ENCODE measurements at regions not wholly inside any gene's neighbourhood (a gene's known extent, or its start where the extent isn't known, plus 50 kb on each side); places are given as distances from the start of the nearest gene placed in this dataset.

DNA sequence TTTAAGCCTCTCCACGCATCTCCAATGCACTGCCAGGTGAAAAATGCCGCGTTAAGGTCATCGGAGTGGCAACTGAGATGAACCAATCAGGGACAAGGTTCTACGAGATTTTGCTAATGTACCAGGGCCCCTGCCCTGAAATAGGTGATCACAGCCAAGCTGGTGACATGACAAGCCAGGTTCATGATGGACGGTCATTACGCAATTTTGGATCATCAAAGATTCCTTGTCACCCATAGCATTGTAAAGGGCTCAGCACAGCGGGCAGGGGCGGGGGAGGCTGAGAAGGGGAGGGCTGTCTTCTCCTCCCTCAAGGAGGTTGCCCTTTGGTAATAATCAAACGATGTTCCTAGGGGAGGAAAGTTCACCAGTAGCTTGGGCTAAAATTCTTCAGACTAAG is 475.5 kb downstream of the NPHP4 start:
- DNase-seq (ENCODE audit: low spot score): no peak
- no peak overlapping the region for H3K4me3 ChIP-seq
- no peaks in the 10 kb centered on the region for H3K4me1 ChIP-seq (replicated peaks)
- no peak overlapping the region for H3K27ac ChIP-seq
- H3K9me3 ChIP-seq: no peaks in the 10 kb centered on the region
- 86% methylated on average over 10 of the region's 10 CpGs for WGBS
- no peaks in the 10 kb centered on the region for H3K36me3 ChIP-seq
- TF ChIP-seq, protein P1, sequence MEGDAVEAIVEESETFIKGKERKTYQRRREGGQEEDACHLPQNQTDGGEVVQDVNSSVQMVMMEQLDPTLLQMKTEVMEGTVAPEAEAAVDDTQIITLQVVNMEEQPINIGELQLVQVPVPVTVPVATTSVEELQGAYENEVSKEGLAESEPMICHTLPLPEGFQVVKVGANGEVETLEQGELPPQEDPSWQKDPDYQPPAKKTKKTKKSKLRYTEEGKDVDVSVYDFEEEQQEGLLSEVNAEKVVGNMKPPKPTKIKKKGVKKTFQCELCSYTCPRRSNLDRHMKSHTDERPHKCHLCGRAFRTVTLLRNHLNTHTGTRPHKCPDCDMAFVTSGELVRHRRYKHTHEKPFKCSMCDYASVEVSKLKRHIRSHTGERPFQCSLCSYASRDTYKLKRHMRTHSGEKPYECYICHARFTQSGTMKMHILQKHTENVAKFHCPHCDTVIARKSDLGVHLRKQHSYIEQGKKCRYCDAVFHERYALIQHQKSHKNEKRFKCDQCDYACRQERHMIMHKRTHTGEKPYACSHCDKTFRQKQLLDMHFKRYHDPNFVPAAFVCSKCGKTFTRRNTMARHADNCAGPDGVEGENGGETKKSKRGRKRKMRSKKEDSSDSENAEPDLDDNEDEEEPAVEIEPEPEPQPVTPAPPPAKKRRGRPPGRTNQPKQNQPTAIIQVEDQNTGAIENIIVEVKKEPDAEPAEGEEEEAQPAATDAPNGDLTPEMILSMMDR (IDR thresholded peaks at IDR 0.05): no peak
- TF ChIP-seq POLR2A (IDR thresholded peaks at IDR 0.05): no peak
- no peak for TF ChIP-seq POLR2AphosphoS5 (IDR thresholded peaks at IDR 0.05)
- intact Hi-C loops (cut with DNase I): loop anchor here (10.0 kb wide), 1 partner anchor 458 kb away; no protein-coding TSS in a partner anchor
- no peaks in the 10 kb centered on the region for H3K27me3 ChIP-seq (replicated peaks; ENCODE audit: insufficient read depth)

DNA sequence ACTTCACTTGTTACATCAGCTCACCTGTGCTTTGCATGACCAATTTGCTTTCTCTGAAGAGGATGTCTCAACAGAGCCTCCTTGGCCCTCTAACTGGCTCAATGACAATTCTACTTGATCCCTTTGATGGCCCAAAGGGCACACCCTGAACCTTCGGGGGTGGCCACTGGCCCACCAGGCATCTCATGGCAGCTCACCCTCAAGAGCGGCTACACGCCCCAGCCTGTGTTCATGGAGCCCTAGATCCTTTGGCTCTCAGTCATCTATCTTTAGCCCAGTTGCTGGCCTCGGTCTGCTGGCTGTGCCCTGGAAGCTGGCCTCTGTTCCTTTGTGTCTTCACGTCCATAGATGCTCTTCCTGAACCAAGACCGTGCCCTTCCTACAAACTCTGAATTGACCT is 476.7 kb downstream of the NPHP4 start:
- Histone ChIP-seq H3K36me3 (no peaks in the 10 kb centered on the region), H3K27ac (no peak overlapping the region), H3K4me3 (no peak overlapping the region), H3K27me3 (replicated peaks; ENCODE audit: insufficient read depth) (no peaks in the 10 kb centered on the region), H3K9me3 (no peaks in the 10 kb centered on the region), H3K4me1 (replicated peaks) (no peaks in the 10 kb centered on the region)
- WGBS: 93% methylated on average over 6 of the region's 6 CpGs
- no peak for DNase-seq (ENCODE audit: low spot score)
- intact Hi-C loops (cut with DNase I): loop anchor here (10.0 kb wide), 1 partner anchor 459 kb away; no protein-coding TSS in a partner anchor
- TF ChIP-seq, protein P1 (IDR thresholded peaks at IDR 0.05): no peak
- TF ChIP-seq POLR2AphosphoS5 (IDR thresholded peaks at IDR 0.05) (no peak), POLR2A (IDR thresholded peaks at IDR 0.05) (no peak)

DNA sequence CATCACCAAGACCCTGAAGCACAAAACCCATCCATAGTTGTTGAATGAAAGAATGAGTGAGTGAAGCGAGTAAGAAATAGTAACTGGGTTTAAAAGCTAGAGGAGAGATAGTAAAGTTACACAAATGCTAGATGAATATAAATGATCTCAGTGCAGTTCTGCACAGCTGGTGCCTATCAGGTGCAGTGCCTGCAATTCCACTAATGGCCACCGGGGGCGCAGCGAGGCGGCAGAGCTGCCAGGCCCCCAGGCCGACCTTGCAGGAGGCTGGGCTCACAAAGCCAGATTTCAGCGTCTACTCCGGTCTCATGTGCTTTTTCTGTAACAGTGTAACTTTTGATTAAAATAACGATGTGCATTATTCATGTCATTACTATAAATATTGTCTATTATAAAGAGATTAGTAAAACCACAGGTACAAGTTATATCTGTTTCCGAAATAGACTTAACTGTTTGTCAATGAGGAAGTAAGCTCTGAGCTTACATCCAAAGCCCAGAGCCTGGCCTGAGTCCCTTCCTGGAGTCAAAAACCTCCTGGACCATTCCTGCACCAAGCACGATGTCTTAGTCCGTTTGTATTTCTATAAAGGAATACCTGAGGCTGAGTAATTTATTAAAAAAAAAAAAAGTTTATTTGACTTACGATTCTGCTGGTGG is 477.6 kb downstream of the NPHP4 start:
- no peak overlapping the region for H3K4me3 ChIP-seq
- H3K36me3 ChIP-seq: no peaks in the 10 kb centered on the region
- TF ChIP-seq, protein P1 (IDR thresholded peaks at IDR 0.05): peak; percentile 92 to 99 (median 97)
- TF ChIP-seq POLR2A (IDR thresholded peaks at IDR 0.05): no peak
- no peak for TF ChIP-seq POLR2AphosphoS5 (IDR thresholded peaks at IDR 0.05)
- H3K4me1 ChIP-seq (replicated peaks): no peaks in the 10 kb centered on the region
- H3K27ac ChIP-seq: no peak overlapping the region
- peak; percentile 46 for DNase-seq (ENCODE audit: low spot score)
- WGBS: 22% methylated on average over 13 of the region's 13 CpGs
- intact Hi-C loops (cut with DNase I): loop anchor here (5.0 to 10.0 kb wide), 2 partner anchors 108 to 460 kb away; no protein-coding TSS in a partner anchor
- H3K27me3 ChIP-seq (replicated peaks; ENCODE audit: insufficient read depth): no peaks in the 10 kb centered on the region
- H3K9me3 ChIP-seq: no peaks in the 10 kb centered on the region

DNA sequence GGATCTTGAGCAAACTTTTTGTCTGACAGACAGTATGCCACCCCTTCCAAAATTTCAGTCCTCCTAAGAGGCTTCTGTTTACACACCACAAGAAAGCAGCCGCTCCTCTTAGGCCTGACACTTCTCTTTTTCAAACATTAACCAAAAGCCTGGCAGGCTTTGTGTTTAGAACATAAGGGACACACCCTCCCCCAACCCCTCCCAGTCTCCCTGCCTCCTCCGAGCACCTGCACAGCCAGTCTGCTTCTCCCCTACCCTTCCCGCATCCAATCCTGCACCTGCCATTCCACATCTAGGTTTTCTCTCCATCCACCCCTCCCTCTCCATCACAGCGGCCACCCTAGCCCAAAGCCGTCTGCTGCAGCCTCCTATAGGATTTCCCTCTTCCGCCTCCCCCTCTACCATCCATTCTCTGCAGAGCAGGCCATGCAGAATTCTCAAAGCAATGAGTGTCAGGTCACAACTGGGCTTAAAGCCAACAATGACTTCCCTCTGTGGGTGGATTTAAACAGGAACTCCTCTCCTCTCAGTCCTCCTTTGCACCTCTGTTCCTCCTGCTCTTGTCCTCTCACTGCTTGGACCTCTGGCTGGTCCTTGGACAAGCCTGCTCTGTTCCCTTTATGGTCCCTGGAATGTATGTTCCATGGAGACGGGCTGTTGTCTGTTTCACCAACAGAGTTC is 478.2 kb downstream of the NPHP4 start:
- no peaks in the 10 kb centered on the region for H3K36me3 ChIP-seq
- DNase-seq (ENCODE audit: low spot score): no peak
- H3K4me3 ChIP-seq: no peak overlapping the region
- H3K27me3 ChIP-seq (replicated peaks; ENCODE audit: insufficient read depth): no peaks in the 10 kb centered on the region
- intact Hi-C loops (cut with DNase I): loop anchor here (5.0 to 10.0 kb wide), 2 partner anchors 108 to 461 kb away; no protein-coding TSS in a partner anchor
- WGBS: 34% methylated on average over 7 of the region's 7 CpGs
- TF ChIP-seq, protein P1 (IDR thresholded peaks at IDR 0.05): no peak
- TF ChIP-seq POLR2A (IDR thresholded peaks at IDR 0.05) (no peak), POLR2AphosphoS5 (IDR thresholded peaks at IDR 0.05) (no peak)
- H3K27ac ChIP-seq: no peak overlapping the region
- no peaks in the 10 kb centered on the region for H3K4me1 ChIP-seq (replicated peaks)
- no peaks in the 10 kb centered on the region for H3K9me3 ChIP-seq

All from prostate gland (tissue), 2 donors.